ENCODE measurements at regions not wholly inside any gene's neighbourhood (a gene's known extent, or its start where the extent isn't known, plus 50 kb on each side); places are given as distances from the start of the nearest gene placed in this dataset.

DNA sequence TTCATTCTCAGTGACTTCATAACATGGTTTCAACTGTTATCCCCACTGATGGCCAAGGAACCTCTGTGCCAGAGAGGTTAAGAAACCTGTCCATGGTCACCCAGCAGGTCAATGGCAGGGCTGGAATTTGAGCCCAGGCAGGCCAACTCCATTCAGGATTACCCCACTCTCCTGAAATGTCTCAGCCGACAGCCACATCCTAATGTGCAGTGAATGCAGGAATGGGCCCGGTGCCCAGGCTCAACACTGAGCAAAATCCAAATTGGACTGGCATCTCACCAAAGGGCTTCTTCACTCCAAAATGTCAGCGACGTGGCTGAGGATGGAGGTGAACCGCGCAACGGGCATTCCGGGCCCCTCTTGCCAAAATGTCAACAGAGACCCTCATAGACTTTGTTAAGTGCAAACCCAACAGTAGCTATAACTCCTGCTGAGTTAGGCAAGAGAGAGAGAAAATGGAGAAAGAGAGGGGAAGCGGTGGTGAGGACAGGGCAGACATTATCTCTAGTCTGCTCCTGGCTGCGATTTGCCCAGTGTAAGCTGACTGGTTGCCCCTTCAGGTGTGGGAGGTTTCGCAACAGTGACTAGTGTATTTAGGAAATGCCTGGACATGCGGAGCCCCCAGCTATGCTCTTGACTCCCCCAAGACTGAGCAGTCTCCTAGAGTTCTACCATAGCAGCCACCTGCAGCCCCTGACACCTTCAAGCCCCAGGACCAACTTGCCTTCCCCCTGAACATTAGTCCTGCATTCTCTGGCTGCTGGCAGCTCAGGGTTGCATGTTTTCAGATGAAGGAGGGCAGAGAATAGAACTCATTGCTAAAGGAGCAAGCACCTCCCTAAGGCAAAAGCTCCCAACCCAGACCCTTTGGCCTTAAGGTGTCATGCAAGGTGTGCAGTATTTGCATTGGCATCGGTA, 167.7 kb downstream of the ANAPC1 start:
- no peak for DNase-seq (ENCODE audit: low read depth)

DNA sequence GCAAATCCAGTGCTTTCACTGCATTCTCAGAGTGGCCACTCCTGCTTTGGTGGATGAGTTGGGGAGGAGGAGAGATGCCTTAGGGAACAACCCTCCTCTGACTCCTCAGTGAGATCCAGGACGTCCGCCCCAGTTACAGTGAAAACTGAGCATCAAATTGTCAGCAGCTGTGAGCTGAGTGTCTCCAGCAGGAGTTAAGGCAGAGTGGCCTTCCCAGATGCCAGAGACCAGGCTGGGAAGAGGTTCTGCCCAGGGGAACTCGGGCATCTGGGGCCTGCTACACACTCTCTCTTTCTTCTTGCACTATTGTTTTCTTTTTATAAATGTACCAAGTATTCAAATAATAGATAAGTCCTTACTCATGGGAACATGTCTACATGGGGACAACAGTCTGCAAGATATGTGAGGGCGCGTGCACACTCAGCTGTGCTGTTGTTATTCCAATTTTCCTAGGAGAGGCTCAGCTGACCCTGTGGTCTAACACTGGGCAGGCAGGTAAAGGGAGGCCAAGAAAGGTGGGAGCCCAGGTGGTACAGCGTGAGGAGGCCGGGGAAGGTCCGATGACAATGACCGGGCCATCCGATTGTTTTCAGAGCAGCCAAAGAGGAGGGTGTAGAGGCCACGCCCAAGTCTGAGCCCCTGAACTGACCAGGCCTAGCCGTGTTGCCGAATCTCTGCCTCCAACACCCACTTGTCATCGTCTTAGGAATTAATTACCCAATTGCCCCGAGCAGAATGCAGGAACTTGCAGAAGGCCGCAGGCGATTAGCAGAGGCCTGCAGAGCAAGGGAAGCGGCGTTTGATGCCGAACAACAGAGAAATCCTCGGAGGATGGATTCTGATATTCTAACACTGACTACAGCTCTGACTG, 166.9 kb downstream of the ANAPC1 start:
- DNase-seq (ENCODE audit: low read depth): no peak

Data from activated T-cell treated with anti-CD3 and anti-CD28 coated beads for 48 hours (primary cell).